Activated CD4-positive, alpha-beta T cell treated with anti-CD3 and anti-CD28 coated beads, Interleukin-10, Interleukin-2, amounts not matched to agents 100 ng/mL and 50 ng/mL, durations not matched to agents 16 hours and 8 hours (primary cell): ENCODE measurements at regions not wholly inside any gene's neighbourhood (a gene's known extent, or its start where the extent isn't known, plus 50 kb on each side); places are given as distances from the start of the nearest gene placed in this dataset.
A peak's percentile ranks its signal among the peaks of the same experiment; 100 is the strongest.

Experiments used
- DNase-seq: peaks from one replicate; pipeline ENCODE4 v3.0.0-alpha.2; 2020

DNA sequence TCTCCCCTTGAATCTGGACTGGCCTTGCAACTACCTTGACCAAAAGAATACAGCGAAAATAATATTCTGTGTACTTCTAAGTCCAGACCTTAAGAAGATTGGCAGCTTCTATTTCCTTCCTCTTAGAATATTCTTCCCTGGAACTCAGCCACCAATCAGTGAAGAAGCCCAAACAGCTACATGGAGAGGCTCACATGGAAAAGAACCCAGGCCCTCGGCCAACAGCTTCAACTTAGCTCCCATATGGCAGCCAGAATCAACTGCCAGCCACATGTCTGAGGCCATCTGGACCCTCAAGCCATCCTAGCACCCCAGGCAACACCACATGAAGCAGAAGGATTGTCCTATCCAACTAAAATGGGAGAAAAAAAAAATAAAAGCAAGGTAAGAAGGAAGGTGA is 178.8 kb downstream of the IBTK start:
- DNase-seq = no peak

DNA sequence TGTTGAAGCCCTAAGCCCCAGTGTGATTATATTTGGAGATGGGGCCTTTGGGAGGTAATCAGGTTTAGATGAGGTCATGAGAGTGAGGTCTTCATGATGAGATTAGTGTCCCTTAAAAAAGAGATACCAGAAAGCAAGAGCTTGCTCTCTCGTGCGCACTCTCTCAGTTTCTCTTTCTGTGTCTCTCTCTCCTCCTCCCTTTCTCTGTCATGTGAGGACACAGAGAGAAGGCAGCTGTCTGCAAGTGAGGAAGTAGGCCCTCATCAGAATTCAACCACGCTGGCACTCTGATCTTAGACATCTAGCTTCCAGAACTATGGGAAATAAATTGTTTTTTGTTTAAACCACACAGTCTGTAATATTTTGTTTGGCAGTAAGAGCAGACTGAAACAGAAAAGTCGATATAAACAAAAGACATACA is 180.5 kb downstream of the IBTK start:
- no peak for DNase-seq

DNA sequence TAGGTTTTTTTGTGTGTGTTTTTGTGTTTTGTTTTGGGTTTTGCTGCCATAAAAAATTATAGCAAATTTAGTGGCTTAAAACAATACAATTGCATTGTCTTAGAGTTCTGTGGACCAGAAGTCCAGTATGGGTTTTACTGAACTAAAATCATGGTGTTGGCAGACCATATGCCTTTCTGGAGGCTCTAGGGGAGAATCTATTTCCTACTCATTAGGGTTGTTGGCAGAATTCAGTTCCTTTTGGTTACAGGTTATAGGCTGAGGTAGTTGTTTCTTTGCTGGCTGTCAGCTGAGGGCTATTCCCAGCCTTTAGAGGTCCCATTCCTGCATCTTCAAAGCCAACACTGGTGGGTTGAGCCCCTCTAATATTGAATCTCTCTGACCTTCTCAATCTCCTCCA is 181.3 kb downstream of the IBTK start:
- no peak for DNase-seq

DNA sequence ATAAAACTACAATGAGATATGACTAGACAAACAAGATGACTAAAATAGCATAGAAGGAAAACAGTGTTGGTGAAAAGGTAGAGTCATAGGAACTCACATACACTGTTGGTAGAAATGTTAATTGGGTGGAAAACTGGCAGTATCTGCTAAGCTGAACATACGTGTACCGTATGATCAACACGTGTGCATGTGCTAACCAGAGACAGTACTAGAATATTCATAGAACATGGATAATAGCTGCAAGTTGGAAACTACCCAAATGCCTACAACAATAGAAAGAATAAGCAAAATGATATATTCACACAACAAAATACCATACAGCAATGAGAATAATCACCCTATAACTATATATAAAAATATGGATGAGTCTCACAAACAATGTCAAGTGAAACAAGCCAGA is 184.0 kb downstream of the IBTK start:
- no peak for DNase-seq

GRCh38 chr6:82062219-82062618 is 185.3 kb downstream of the IBTK start:
- no peak for DNase-seq

DNA sequence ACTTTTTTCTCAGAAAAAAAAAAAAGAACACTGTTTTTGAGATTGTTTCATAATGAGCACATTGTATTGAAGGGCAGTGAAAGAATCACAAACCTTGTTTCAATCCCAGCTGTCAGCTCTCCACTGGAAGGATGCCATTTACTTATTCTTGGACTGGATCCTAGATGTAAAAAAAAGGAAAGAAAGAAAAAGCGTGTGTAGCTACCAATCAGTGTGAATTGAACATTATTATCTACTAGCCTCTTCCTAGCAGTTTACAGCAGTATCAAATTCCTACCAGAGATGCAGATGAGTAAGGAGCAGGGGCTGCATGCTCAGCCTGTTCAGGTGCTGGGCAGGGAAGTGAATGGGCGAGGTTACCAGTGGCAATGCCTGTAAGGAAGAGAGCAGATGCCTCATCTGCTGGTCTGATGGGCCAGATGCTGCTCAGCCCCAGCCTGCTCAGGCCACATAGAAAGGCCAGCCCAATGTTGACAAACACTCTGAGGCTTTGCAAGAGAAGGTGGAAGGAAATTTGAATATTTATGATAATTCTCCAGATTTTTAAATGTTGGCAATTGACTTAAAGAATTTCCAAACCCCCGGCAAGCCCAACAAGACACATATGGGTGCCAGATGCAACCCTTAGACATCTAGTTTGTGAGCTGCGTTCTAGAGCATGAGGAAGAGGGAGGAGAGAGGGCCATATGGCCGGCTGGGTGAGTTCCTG is 189.5 kb downstream of the IBTK start:
- DNase-seq = no peak

DNA sequence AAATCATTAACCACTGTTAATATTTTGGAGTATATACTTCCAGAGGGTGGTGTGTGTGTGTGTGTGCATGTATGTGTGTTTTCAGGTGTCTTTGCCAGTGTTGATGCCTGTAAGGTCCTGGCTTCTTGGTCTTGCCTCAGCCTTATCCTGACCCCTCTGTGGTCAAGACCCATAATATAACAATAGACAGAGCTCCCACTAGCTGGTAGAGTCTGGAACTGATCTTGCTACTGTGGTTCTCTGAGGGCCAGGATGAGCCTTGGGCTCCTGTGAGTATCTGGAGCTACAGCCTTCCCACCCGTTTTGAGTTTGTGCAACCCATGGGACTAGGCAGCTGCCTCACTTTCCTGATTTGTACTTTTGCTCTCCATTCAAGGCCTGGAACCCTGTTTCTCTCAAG is 191.0 kb downstream of the IBTK start:
- no peak for DNase-seq

GRCh38 chr6:82045965-82046756 is 201.4 kb downstream of the IBTK start:
- no peak for DNase-seq

DNA sequence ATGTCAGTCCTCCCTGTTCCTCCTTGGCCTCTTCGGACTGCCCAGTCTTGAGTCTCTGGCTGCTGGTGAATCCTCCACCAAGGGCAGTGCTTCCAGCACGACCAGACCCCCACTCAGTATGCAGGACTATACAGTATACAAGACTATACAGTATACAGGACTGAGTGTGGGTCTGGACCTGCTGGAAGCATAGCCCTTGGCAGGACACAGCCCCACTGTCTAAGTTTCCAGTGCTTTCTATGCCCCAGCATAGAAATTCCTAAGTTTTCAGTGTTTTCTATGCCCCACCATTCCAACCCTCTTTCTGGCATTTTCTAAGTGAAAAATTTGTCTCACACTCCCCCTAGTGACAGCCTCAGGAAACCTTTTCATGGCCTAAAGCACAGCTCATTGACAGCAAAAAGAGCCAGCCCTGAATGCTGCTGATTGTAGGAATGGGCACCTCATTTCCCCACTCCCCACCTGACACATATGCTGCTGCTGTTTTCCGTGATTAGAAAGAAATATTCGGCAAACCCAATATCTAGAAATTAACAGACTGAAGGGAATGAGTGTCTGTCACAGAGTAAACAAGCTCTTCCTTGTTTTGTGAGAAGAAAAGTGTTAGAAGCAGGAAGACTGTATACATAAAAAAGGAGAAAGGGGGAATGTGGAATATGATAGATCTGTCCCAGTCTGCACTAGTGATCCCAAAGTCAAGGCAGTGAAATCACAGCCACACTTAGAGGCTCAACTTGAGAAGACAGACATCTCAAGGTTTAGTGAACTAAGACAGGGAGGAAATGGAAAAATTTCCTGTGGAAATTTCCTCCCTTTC is 206.9 kb downstream of the IBTK start:
- peak; percentile 23 for DNase-seq

- DNase-seq = no peak
Measured at GRCh38 chr6:82038631-82039030, 208.9 kb downstream of the IBTK start.

DNA sequence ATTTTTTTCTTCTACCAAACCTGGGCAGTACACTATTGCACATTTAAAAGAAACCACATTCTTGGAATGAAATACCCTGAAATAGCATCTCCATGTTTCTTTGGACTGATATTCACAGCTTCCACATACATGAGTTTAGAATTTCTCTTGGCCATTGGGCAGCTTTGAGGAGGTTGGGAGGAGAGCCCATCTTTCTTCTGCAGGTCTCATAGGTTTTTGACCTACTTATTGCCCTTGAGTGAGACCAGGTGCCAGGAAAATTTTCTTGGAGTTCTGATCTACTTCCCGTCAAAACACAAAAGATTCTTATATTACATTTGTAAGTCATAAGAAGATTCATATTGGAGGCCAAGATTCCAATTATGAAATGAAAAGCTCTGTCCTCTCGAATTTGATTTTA is 212.0 kb downstream of the IBTK start:
- DNase-seq = no peak

DNA sequence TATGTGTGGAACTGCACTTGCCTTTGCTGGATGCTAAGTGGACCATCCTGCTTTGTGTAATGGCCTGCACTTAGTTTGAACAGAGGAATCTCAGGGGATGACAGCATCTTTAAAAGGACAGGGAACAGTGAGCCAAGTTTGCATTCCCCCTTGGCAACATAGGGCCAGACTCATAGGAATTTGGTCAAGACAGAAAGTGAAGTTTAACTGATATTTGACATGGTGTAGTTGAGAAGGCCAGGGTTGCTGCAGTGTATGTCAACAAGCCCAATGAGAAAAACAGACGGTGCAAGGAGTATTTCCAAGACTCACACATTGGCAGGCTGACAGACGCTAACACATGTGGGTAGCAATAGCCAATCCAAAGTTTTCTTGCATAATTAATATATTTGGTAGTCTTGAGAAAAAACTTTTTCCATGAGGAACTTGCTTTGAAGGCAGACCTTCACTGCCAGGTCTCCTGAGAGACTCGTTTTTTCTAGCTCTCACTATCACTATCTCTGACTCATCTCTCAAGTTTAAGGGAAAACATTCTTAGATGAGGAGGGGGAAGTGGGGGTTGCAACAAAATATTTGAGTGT is 213.8 kb downstream of the IBTK start:
- DNase-seq = no peak

DNA sequence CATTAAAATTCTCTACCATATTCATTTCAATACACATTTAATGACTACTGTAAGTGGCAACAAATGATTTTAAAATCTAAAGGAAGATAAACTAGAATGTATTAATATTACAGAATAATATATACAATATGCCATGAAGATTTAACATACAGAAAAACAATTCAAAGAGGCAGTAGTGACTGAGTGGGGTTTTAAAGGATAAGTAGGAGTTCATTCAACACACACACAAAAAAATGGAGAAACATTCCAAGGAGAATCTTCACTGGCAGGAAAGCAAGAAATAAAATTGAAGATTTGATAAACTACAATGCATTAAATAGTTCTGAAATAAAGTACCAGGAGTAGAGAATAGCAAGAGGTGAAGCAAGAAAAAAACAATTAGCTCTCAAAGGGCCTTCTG is 215.1 kb downstream of the IBTK start:
- no peak for DNase-seq

DNA sequence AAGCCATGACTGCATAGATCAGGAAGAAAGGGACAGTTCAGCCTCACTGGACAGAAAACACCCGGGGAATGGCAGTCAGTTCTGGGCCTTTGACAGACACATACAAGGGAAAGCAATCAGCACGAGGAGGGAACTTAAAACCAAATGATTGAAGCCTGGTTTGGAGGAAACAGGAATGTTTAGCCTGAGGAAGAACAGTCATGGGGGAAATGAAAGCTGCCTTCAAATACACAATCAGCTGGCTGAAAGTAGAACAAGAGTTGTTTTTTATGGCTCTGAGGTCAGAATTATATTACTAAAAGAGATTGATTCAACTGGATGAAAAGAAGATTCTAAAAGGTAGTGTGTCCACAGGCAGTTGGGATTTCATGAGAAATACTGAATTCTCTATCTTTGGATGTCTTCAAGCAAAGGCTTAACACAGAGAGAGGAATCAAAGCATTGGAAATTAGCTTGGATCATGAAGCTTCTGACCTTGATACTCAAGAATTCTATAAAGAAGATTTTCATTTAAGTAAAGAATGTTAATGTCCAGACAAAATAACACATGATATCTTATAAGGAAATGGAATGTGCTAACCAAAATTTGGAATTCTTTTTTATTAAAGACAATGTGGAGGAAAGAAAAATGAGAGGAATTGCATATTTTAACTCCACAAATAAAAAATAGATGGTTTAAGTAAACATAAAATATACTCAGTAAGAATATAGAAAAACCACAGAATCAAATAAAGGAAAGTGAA is 216.6 kb downstream of the IBTK start:
- DNase-seq = no peak

- no peak for DNase-seq
Measured at GRCh38 chr6:82030301-82030700, 217.2 kb downstream of the IBTK start.

DNA sequence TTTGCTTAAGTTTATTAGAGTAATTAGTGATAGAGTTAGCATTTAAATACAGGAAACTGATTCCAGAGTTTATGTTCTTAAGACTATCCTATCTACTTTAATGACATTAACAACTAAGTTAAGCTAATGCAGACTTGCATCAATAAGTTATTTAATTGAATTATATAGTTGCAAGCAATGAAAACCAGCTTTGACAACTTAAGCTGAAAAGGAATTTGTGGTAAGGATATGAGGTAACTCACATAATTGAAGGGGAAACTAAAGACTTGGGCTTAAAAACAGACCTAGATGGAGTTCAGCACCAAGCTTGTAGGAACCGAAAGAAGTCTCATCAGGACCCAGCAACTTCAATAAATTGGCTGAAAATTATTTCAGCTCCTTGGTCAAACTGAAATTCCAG is 222.3 kb downstream of the IBTK start:
- DNase-seq = no peak

DNA sequence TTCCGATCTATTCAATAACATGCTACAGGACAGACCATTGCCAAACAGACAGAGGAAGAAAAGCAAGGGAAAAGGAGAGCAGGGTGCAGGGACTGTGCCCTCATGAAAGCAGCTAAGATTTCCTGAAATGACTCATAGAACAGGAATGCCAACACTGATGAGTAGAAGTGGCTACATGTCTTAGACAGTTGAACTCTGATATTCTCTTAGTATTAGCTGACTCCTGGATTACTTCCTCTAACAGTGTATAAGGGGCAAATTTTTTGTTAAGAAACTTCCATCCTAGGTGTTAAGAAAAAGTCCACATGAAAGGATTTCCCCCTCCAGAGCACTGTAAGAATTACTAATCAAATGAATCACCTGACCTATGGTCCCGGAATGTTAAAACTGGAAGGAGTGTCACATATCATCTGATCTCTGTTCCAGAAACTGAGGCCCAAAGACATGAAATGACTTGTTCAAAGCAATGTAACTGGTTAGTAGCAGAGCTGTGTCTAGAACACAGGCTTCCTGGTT is 224.9 kb downstream of the IBTK start:
- no peak for DNase-seq

GRCh38 chr6:82017773-82018172 is 229.8 kb downstream of the IBTK start:
- no peak for DNase-seq

GRCh38 chr6:82017288-82017687 is 230.3 kb downstream of the IBTK start:
- no peak for DNase-seq

DNA sequence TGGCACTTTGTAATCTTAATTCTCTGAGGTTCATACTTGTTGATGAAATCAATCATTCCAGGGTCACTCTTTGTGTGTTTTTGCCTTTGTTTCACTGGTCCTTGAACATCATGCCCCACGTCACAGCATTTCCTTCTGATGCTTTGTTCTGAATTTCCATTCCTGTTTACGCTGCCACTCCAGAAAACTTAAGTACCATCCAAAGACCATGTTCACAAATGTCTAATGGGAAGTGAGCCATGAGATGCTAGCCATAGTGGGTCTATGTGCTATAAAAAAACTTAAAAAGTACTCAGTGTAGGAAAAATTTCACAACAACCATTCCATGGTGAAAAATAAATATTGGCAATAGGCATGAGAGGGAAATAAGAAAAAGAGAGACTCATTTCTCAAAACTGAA is 232.0 kb downstream of the IBTK start:
- no peak for DNase-seq

GRCh38 chr6:82015043-82015442 is 232.5 kb downstream of the IBTK start:
- no peak for DNase-seq
